Stomach (tissue), 4 donors: ENCODE measurements at regions not wholly inside any gene's neighbourhood (a gene's known extent, or its start where the extent isn't known, plus 50 kb on each side); places are given as distances from the start of the nearest gene placed in this dataset.

Experiments
- CTCF ChIP-seq, 7 experiments: fragments of 450-650 bp in 4 of 7; fragments of 200-600 bp in 3 of 7; sonication (generic) in 3 of 7; IDR thresholded peaks; one replicate each; pipeline ENCODE4 v1.5.1; 2016 to 2019; ENCODE audit warnings: antibody characterized with exemption in 7 of 7, control low read depth in 2 of 7, mild to moderate bottlenecking in 1 of 7
- EP300 ChIP-seq: sonication (generic); formaldehyde crosslinking; IDR thresholded peaks from one replicate; pipeline ENCODE4 v1.6.1; 2017; ENCODE audit warnings: antibody characterized with exemption
- POLR2A ChIP-seq, 4 donors: fragments of 450-650 bp; IDR thresholded peaks; one replicate each; pipeline ENCODE4 v1.6.1; 2016; ENCODE audit warnings: antibody characterized with exemption in 4 of 4, control low read depth in 2 of 4, mild to moderate bottlenecking in 1 of 4, moderate library complexity in 1 of 4
- POLR2AphosphoS5 ChIP-seq, 3 donors: sonication (generic); formaldehyde crosslinking; IDR thresholded peaks; one replicate each; pipeline ENCODE4 v1.6.1; 2016; ENCODE audit warnings: antibody characterized with exemption in 3 of 3

DNA sequence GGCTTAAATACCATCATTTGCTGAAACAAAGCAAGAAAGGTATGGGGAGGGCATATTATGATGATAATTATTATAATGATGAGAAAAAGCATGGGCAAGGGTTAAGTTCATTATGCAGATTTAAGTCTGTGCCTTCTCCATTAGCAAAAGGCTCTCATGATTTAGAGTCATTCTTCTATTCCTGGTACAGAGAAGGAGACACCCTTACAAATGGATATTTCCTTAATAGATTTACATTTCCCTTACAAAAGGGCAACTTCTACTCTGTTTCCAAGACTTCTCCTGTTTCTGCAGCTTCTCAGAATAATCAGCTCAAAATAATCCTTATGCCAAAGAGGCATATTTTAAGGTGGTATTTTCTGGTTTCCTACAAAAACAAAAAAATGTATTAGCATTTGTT is 121.1 kb upstream of the CAMK1G start:
- TF ChIP-seq EP300, result no peak
- no peak for TF ChIP-seq POLR2AphosphoS5 (IDR thresholded peaks at IDR 0.05)
- no peak for TF ChIP-seq POLR2A (IDR thresholded peaks at IDR 0.05)
- no peak for TF ChIP-seq CTCF (IDR thresholded peaks at IDR 0.05)
